ENCODE measurements at regions not wholly inside any gene's neighbourhood (a gene's known extent, or its start where the extent isn't known, plus 50 kb on each side); places are given as distances from the start of the nearest gene placed in this dataset.

GRCh38 chr2:240329778-240330177 lies 105.7 kb upstream of the GPC1 start:
- Histone ChIP-seq H3K27me3 (replicated peaks in 1 of 4; ENCODE audit: control insufficient read depth in 3 of 4, extremely low read depth in 1 of 4, insufficient read depth in 3 of 4, low read length in 3 of 4) (no peaks in the 10 kb centered on the region), H3K79me2 (ENCODE audit: control insufficient read depth in 1 of 2, insufficient read depth in 2 of 2, low read length in 2 of 2) (no peaks in the 10 kb centered on the region), H3K4me1 (replicated peaks in 1 of 4; ENCODE audit: control insufficient read depth in 3 of 4, insufficient read depth in 4 of 4, low read length in 3 of 4) (no peaks in the 10 kb centered on the region), H3K56ac (replicated peaks; ENCODE audit: insufficient read length, low read depth, low read length) (no peak overlapping the region), H3K18ac (ENCODE audit: extremely low read depth, low read length) (no peak overlapping the region), H3K9me3 (ENCODE audit: insufficient read depth in 2 of 2, low read depth in 1 of 2, low read length in 1 of 2) (peaks cover 4 to 10% of the 10 kb centered on the region in 2 experiments; a peak in 2 of 4 replicates), H2AFZ (ENCODE audit: low read length) (no peak overlapping the region), H3K36me3 (ENCODE audit: control insufficient read depth in 2 of 4, insufficient read depth in 4 of 4, low read length in 3 of 4) (no peaks in the 10 kb centered on the region), H3K4me2 (ENCODE audit: insufficient read depth in 1 of 2, low read depth in 2 of 2, low read length in 2 of 2) (no peak overlapping the region), H4K20me1 (replicated peaks in 1 of 2; ENCODE audit: control insufficient read depth in 1 of 2, insufficient read depth in 2 of 2, low read length in 2 of 2) (no peaks in the 10 kb centered on the region), H3K23ac (ENCODE audit: insufficient read length) (no peak overlapping the region), H4K5ac (ENCODE audit: insufficient read length, low read depth, low read length) (no peak overlapping the region), H3K4ac (replicated peaks; ENCODE audit: insufficient read length, low read depth, low read length) (no peak overlapping the region), H3K27ac (ENCODE audit: low read depth, low read length) (no peak overlapping the region), H4K8ac (ENCODE audit: extremely low read depth, insufficient read depth, low read length) (no peak overlapping the region), H2AK5ac (ENCODE audit: low read depth, low read length) (no peak overlapping the region), H2BK5ac (ENCODE audit: low read depth, low read length) (no peak overlapping the region), H2BK120ac (replicated peaks; ENCODE audit: low read depth, low read length) (no peak overlapping the region), H3K23me2 (ENCODE audit: low read depth, low read length) (no peaks in the 10 kb centered on the region), H3K79me1 (ENCODE audit: low read depth, low read length) (no peaks in the 10 kb centered on the region), H2BK15ac (ENCODE audit: low read length) (no peak overlapping the region), H4K91ac (replicated peaks; ENCODE audit: insufficient read length, low read length) (no peak overlapping the region), H3K9ac (replicated peaks in 1 of 4; ENCODE audit: extremely low read depth in 1 of 4, low read depth in 3 of 4, low read length in 3 of 4) (no peak overlapping the region), H3K4me3 (ENCODE audit: extremely low read depth in 1 of 4, insufficient read depth in 2 of 4, low read depth in 3 of 4, low read length in 4 of 4) (no peak overlapping the region), H2BK12ac (ENCODE audit: low read depth, low read length) (no peak overlapping the region), H2BK20ac (ENCODE audit: low read length) (no peak overlapping the region), H3K14ac (ENCODE audit: insufficient read length) (no peak overlapping the region)
- TF ChIP-seq YY1 (IDR thresholded peaks at IDR 0.05; ENCODE audit: low read depth, low read length): no peak
- DNase-seq (ENCODE audit: low read depth in 1 of 2, low spot score in 2 of 2): no peak
- POLR2A ChIA-PET (ENCODE audit: partially characterized antibody): no interaction called here
- CTCF ChIA-PET (ENCODE audit: partially characterized antibody): no interaction called here
- FAIRE-seq: no peak
- 88% methylated on average over 6 of the region's 6 CpGs; no CpG with 5 or more reads in 1 of the 2 experiments for WGBS, 2 experiments (ENCODE audit: extremely low coverage in 1 of 2, insufficient coverage in 1 of 2, insufficient read length in 1 of 2, insufficient replicate concordance in 2 of 2, low coverage in 1 of 2, low lambda C conversion rate in 2 of 2, missing lambda C conversion rate in 1 of 2)

Measured in H1 (cell line).